Colonic mucosa (tissue), 4 donors: ENCODE measurements at regions not wholly inside any gene's neighbourhood (a gene's known extent, or its start where the extent isn't known, plus 50 kb on each side); places are given as distances from the start of the nearest gene placed in this dataset.

ENCODE experiments used
- DNase-seq: peaks from one replicate; pipeline ENCODE4 v3.0.0-alpha.2; 2020
- H3K27ac ChIP-seq: fragments of 200-600 bp; one replicate; pipeline ENCODE4 v1.8.0; 2021
- H3K27me3 ChIP-seq: fragments of 200-600 bp; one replicate; pipeline ENCODE4 v1.8.0; 2021
- H3K36me3 ChIP-seq: fragments of 200-600 bp; one replicate; pipeline ENCODE4 v1.8.0; 2021
- H3K4me1 ChIP-seq: fragments of 200-600 bp; one replicate; pipeline ENCODE4 v1.8.0; 2021; ENCODE audit warnings: mild to moderate bottlenecking
- H3K4me3 ChIP-seq: fragments of 200-600 bp; one replicate; pipeline ENCODE4 v1.8.0; 2021
- H3K9ac ChIP-seq, 2 donors: one replicate each; pipeline ENCODE4 v1.7.0; 2013; ENCODE audit warnings: control low read depth in 2 of 2, low read depth in 2 of 2, low read length in 2 of 2
- H3K9me3 ChIP-seq: fragments of 200-600 bp; one replicate; pipeline ENCODE4 v1.8.0; 2021
- intact Hi-C: fragments of 100-400 bp; cut with DNase I; formaldehyde crosslinking; loops from one replicate; pipeline ENCODE4 v1.14.1; 2022
- TF ChIP-seq, protein P1 (sequence below): fragments of 200-600 bp; IDR thresholded peaks from one replicate; pipeline ENCODE4 v1.8.0; 2022; ENCODE audit warnings: antibody characterized with exemption, mild to moderate bottlenecking
- donor health status: healthy.
- donor health status: DM: no; HTN: no; CAD: no.
- donor health status: DM: no; HTN: no; CAD: no.

DNA sequence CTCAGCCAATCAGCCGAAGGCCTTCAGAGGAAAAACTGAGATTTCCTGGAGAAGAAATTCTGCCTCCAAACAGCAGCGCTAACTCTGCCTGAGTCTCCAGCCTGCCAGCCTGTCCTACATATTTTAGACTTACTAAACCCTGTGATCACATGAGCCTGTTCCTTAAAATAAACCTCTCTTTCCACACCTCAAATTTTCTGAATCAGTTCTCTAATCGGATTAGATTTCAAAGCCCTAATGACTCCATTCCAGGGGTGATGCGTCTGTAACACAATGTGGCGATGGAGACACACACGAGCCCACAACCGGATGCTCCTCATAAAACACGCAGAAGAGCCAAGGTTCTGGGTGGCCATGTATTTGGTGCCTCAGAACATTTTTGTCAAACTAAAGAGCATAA lies 1371.2 kb downstream of the BRD1 start:
- intact Hi-C loops = no loop called here

DNA sequence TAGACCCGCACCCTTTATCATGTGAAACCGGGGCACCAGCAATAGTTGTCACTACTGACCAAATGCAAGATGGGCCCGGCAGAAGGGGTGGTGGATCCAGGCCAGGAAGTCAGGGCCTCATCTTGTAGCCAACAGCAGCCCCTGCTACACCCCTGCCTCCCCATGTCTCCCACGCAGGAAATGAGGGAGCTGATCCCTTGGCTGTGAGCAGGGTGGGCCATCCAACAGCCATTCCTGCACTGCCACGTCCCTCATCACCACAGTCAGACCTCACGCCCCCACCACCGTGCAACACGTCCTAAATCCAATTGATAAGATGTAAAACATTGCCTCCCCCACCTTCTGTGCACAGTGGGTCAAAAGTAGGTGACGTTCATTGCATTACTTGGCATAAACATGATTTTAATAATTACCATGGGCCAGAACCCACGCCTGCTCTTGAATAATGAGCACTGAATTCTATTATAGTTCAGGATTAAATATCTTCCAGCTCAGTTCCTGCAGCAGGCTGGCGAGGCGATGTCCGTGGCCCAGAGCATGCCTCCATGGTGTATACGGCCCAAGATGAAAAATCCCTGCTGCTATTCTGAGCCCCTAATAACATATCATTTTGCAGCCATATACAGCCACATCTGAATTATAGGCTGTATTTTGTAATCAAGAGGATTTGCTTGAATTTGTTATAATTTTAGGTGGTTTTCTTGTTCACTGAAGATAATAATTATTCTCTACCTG lies 1373.8 kb downstream of the BRD1 start:
- Histone ChIP-seq H3K27me3 (no peaks in the 10 kb centered on the region), H3K36me3 (no peaks in the 10 kb centered on the region), H3K4me1 (no peaks in the 10 kb centered on the region), H3K4me3 (no peak overlapping the region), H3K9me3 (no peaks in the 10 kb centered on the region), H3K27ac (no peak overlapping the region), H3K9ac (no peak overlapping the region)
- TF ChIP-seq, protein P1, sequence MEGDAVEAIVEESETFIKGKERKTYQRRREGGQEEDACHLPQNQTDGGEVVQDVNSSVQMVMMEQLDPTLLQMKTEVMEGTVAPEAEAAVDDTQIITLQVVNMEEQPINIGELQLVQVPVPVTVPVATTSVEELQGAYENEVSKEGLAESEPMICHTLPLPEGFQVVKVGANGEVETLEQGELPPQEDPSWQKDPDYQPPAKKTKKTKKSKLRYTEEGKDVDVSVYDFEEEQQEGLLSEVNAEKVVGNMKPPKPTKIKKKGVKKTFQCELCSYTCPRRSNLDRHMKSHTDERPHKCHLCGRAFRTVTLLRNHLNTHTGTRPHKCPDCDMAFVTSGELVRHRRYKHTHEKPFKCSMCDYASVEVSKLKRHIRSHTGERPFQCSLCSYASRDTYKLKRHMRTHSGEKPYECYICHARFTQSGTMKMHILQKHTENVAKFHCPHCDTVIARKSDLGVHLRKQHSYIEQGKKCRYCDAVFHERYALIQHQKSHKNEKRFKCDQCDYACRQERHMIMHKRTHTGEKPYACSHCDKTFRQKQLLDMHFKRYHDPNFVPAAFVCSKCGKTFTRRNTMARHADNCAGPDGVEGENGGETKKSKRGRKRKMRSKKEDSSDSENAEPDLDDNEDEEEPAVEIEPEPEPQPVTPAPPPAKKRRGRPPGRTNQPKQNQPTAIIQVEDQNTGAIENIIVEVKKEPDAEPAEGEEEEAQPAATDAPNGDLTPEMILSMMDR = no peak
- no peak for DNase-seq
- intact Hi-C loops = no loop called here

More for the DNA sequence above, 1371.2 kb downstream of the BRD1 start:
- H3K4me1 ChIP-seq = no peaks in the 10 kb centered on the region
- no peaks in the 10 kb centered on the region for H3K36me3 ChIP-seq
- H3K9ac ChIP-seq = no peak overlapping the region
- DNase-seq = no peak
- no peak overlapping the region for H3K27ac ChIP-seq
- no peaks in the 10 kb centered on the region for H3K27me3 ChIP-seq
- no peaks in the 10 kb centered on the region for H3K9me3 ChIP-seq
- TF ChIP-seq, protein P1 = no peak
- no peak overlapping the region for H3K4me3 ChIP-seq

DNA sequence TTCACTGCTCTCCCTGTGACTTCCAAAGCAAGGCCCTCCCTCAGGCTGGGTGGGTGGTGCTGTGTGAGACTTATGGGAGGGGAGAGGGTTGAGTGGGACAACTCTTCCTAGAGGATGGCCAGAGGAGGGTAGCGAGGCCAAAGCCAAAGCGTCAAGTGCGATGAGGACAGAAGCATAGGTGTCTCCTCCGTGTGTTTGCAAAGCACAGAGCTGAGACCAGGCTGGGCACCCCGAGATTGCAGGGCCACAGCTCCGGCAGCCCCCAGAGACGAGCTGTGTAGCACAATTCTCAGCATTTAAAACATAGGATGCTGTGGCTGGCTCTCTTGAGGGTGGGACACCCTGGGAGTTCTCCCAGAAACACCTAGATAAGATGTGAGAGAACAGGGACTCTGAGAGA lies 1374.5 kb downstream of the BRD1 start:
- Histone ChIP-seq H3K27me3 (no peaks in the 10 kb centered on the region), H3K9ac (no peak overlapping the region), H3K36me3 (no peaks in the 10 kb centered on the region), H3K4me1 (no peaks in the 10 kb centered on the region), H3K9me3 (no peaks in the 10 kb centered on the region), H3K27ac (no peak overlapping the region), H3K4me3 (no peak overlapping the region)
- TF ChIP-seq, protein P1 = no peak
- intact Hi-C loops = no loop called here
- DNase-seq = no peak

DNA sequence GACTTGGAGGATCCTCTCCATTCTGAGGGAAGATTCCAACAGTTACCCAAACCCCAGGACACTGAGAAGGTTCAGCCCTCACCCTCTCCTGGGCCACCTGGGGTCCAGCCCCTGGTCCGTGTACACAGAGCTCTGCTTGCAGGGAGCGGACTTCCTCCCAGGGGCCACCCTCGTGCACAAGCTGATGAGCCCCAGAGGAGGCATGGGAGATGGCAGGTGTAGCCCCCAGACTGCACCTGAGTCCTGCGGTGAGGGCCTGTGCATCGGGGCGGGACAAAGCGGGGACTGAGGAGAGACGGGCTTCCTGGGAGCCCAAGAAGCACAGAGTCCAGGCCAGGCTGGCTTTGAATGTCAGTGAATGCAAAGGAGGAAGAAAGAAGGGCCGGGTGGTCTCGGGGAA lies 1374.9 kb downstream of the BRD1 start:
- no peaks in the 10 kb centered on the region for H3K9me3 ChIP-seq
- H3K9ac ChIP-seq = no peak overlapping the region
- H3K4me3 ChIP-seq = no peak overlapping the region
- H3K27ac ChIP-seq = no peak overlapping the region
- H3K4me1 ChIP-seq = no peaks in the 10 kb centered on the region
- DNase-seq = no peak
- intact Hi-C loops = no loop called here
- no peaks in the 10 kb centered on the region for H3K36me3 ChIP-seq
- no peaks in the 10 kb centered on the region for H3K27me3 ChIP-seq
- TF ChIP-seq, protein P1 = no peak

DNA sequence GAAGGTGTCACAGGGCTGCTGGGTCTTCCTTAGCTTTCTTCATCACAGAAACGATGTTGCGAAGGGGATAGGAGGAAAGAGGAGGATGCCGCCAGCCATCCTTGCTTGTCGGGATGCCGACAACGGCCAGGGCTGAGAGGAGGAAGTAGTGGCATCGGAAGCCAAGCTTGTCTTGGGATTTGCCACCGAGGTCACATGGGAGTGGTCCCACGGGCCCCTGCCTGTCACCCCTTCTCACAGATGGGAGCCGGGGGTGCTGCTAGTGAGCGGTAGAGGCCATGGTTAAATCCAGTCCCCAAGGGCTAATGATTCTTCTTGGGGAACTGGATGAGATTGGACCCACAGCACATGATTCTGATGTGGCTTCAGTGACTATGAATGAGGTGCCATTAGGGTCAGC lies 1375.8 kb downstream of the BRD1 start:
- H3K4me3 ChIP-seq = no peak overlapping the region
- DNase-seq = no peak
- intact Hi-C loops = no loop called here
- no peak overlapping the region for H3K9ac ChIP-seq
- H3K27me3 ChIP-seq = no peaks in the 10 kb centered on the region
- no peaks in the 10 kb centered on the region for H3K9me3 ChIP-seq
- H3K4me1 ChIP-seq = no peaks in the 10 kb centered on the region
- no peaks in the 10 kb centered on the region for H3K36me3 ChIP-seq
- H3K27ac ChIP-seq = no peak overlapping the region
- TF ChIP-seq, protein P1 = no peak
